DLD1 (cell line): ENCODE measurements at regions not wholly inside any gene's neighbourhood (a gene's known extent, or its start where the extent isn't known, plus 50 kb on each side); places are given as distances from the start of the nearest gene placed in this dataset.
"Not testable (repeated sequence)": the region's sequence is repeated elsewhere in the genome, so short reads cannot be mapped to it uniquely, and the experiment has no call there.

Source experiments
- in situ Hi-C: cut with HindIII; loops from 2 replicates; pipeline ENCODE4 v1.10.0; 2017; ENCODE audit warnings: low sequenced_read_pairs

GRCh38 chr10:55183993-55184392 is 383.0 kb upstream of the PCDH15 start:
- in situ Hi-C loops: no loop called here

GRCh38 chr10:55180357-55180756 is 379.3 kb upstream of the PCDH15 start:
- in situ Hi-C loops: no loop called here

- in situ Hi-C loops: no loop called here
Observed at GRCh38 chr10:55174419-55174818, 373.4 kb upstream of the PCDH15 start.

- in situ Hi-C loops: no loop called here
Observed at GRCh38 chr10:55169493-55169892, 368.5 kb upstream of the PCDH15 start.

- in situ Hi-C loops: no loop called here
Observed at GRCh38 chr10:55168343-55168742, 367.3 kb upstream of the PCDH15 start.

GRCh38 chr10:55163388-55163979 is 362.5 kb upstream of the PCDH15 start:
- in situ Hi-C loops: no loop called here

- in situ Hi-C loops: not testable (repeated sequence)
Observed at GRCh38 chr10:55162321-55162720, 361.3 kb upstream of the PCDH15 start.

GRCh38 chr10:55160655-55161283 is 359.7 kb upstream of the PCDH15 start:
- in situ Hi-C loops: no loop called here

- in situ Hi-C loops: no loop called here
Observed at GRCh38 chr10:55158633-55159032, 357.6 kb upstream of the PCDH15 start.

GRCh38 chr10:55146032-55146431 is 345.0 kb upstream of the PCDH15 start:
- in situ Hi-C loops: no loop called here

- in situ Hi-C loops: no loop called here
Observed at GRCh38 chr10:55144001-55144400, 343.0 kb upstream of the PCDH15 start.

- in situ Hi-C loops: no loop called here
Observed at GRCh38 chr10:55141892-55142291, 340.9 kb upstream of the PCDH15 start.

GRCh38 chr10:55137063-55137462 is 336.0 kb upstream of the PCDH15 start:
- in situ Hi-C loops: no loop called here

GRCh38 chr10:55104738-55105137 is 303.7 kb upstream of the PCDH15 start:
- in situ Hi-C loops: no loop called here

GRCh38 chr10:55098452-55098851 is 297.4 kb upstream of the PCDH15 start:
- in situ Hi-C loops: no loop called here

GRCh38 chr10:55091691-55092328 is 290.8 kb upstream of the PCDH15 start:
- in situ Hi-C loops: no loop called here

GRCh38 chr10:55078121-55078520 is 277.1 kb upstream of the PCDH15 start:
- in situ Hi-C loops: no loop called here

- in situ Hi-C loops: no loop called here
Observed at GRCh38 chr10:55065185-55065584, 264.2 kb upstream of the PCDH15 start.

GRCh38 chr10:55063811-55064210 is 262.8 kb upstream of the PCDH15 start:
- in situ Hi-C loops: no loop called here

GRCh38 chr10:55062349-55062748 is 261.3 kb upstream of the PCDH15 start:
- in situ Hi-C loops: no loop called here

GRCh38 chr10:55058800-55059199 is 257.8 kb upstream of the PCDH15 start:
- in situ Hi-C loops: no loop called here

GRCh38 chr10:55051515-55051914 is 250.5 kb upstream of the PCDH15 start:
- in situ Hi-C loops: no loop called here
